ENCODE measurements at regions not wholly inside any gene's neighbourhood (a gene's known extent, or its start where the extent isn't known, plus 50 kb on each side); places are given as distances from the start of the nearest gene placed in this dataset.

GRCh38 chr3:73321286-73321999 is 260.0 kb downstream of the EBLN2 start:
- TF ChIP-seq, protein P1, sequence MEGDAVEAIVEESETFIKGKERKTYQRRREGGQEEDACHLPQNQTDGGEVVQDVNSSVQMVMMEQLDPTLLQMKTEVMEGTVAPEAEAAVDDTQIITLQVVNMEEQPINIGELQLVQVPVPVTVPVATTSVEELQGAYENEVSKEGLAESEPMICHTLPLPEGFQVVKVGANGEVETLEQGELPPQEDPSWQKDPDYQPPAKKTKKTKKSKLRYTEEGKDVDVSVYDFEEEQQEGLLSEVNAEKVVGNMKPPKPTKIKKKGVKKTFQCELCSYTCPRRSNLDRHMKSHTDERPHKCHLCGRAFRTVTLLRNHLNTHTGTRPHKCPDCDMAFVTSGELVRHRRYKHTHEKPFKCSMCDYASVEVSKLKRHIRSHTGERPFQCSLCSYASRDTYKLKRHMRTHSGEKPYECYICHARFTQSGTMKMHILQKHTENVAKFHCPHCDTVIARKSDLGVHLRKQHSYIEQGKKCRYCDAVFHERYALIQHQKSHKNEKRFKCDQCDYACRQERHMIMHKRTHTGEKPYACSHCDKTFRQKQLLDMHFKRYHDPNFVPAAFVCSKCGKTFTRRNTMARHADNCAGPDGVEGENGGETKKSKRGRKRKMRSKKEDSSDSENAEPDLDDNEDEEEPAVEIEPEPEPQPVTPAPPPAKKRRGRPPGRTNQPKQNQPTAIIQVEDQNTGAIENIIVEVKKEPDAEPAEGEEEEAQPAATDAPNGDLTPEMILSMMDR (IDR thresholded peaks at IDR 0.05), result no peak
- no peak for TF ChIP-seq POLR2A (IDR thresholded peaks at IDR 0.05)
